ENCODE measurements at regions not wholly inside any gene's neighbourhood (a gene's known extent, or its start where the extent isn't known, plus 50 kb on each side); places are given as distances from the start of the nearest gene placed in this dataset.

- CTCF ChIA-PET: no interaction called here
Measured at GRCh38 chr5:159478950-159479349, 148.7 kb upstream of the IL12B start.

GRCh38 chr5:159480849-159481248 lies 150.6 kb upstream of the IL12B start:
- POLR2A ChIA-PET: no interaction called here

More at GRCh38 chr5:159478950-159479349, 148.7 kb upstream of the IL12B start:
- Histone ChIP-seq H3K4me3 (ENCODE audit: low read length) (no peak overlapping the region), H3K27ac (ENCODE audit: low read depth, low read length) (no peak overlapping the region), H3K27me3 (ENCODE audit: control insufficient read depth in 2 of 2, insufficient read depth in 2 of 2, low read length in 2 of 2) (no peaks in the 10 kb centered on the region), H3K4me1 (ENCODE audit: control insufficient read depth in 2 of 2, insufficient read depth in 2 of 2, low read length in 2 of 2) (peaks cover 3 to 4% of the 10 kb centered on the region in 2 donors), H3K36me3 (ENCODE audit: control insufficient read depth in 2 of 3, insufficient read depth in 3 of 3, low read length in 3 of 3) (no peaks in the 10 kb centered on the region), H3K9me3 (ENCODE audit: control insufficient read depth in 2 of 3, low read length in 3 of 3) (peaks cover 0 to 10% (median 0%) of the 10 kb centered on the region in 3 experiments)
- H3K4me1 Mint-ChIP-seq: peaks cover 9 to 20% (median 11%) of the 10 kb centered on the region in 7 donors
- H3K36me3 Mint-ChIP-seq: peaks cover 4 to 12% (median 9%) of the 10 kb centered on the region in 5 donors
- intact Hi-C loops (cut with micrococcal nuclease): no loop called here
- H3K9me3 Mint-ChIP-seq: peaks cover 8 to 32% (median 16%) of the 10 kb centered on the region in 11 donors
- POLR2A ChIA-PET: no interaction called here
- H3K27ac Mint-ChIP-seq: no peak overlapping the region
- DNase-seq (peak in 4 of 9 donors; percentile 1 to 10 (median 6)), ATAC-seq (no peak)
- H3K4me3 Mint-ChIP-seq: peak overlapping the region in 7 of 10 donors; percentile 5 to 44 (median 25)
- H3K27me3 Mint-ChIP-seq: peaks cover 0 to 62% (median 7%) of the 10 kb centered on the region in 5 donors

GRCh38 chr5:159481751-159482150 lies 151.5 kb upstream of the IL12B start:
- Histone ChIP-seq H3K4me1 (ENCODE audit: control insufficient read depth in 2 of 2, insufficient read depth in 2 of 2, low read length in 2 of 2) (peaks cover 3 to 4% of the 10 kb centered on the region in 2 donors), H3K9me3 (ENCODE audit: control insufficient read depth in 2 of 3, low read length in 3 of 3) (no peaks in the 10 kb centered on the region), H3K27me3 (ENCODE audit: control insufficient read depth in 2 of 2, insufficient read depth in 2 of 2, low read length in 2 of 2) (no peaks in the 10 kb centered on the region), H3K36me3 (ENCODE audit: control insufficient read depth in 2 of 3, insufficient read depth in 3 of 3, low read length in 3 of 3) (no peaks in the 10 kb centered on the region), H3K4me3 (ENCODE audit: low read length) (no peak overlapping the region), H3K27ac (ENCODE audit: low read depth, low read length) (no peak overlapping the region)
- DNase-seq: no peak
- Mint-ChIP-seq H3K4me1 (peaks cover 9 to 20% (median 11%) of the 10 kb centered on the region in 7 donors), H3K27ac (no peak overlapping the region), H3K36me3 (peaks cover 0 to 6% (median 0%) of the 10 kb centered on the region in 5 donors), H3K27me3 (peaks cover 0 to 53% (median 7%) of the 10 kb centered on the region in 5 donors), H3K9me3 (peaks cover 0 to 8% (median 0%) of the 10 kb centered on the region in 11 donors), H3K4me3 (no peak overlapping the region)
- ChIA-PET POLR2A (no interaction called here), CTCF (no interaction called here)
- ATAC-seq: no peak
- intact Hi-C loops (cut with micrococcal nuclease): no loop called here

More at GRCh38 chr5:159480849-159481248, 150.6 kb upstream of the IL12B start:
- CTCF ChIA-PET: no interaction called here
- Histone ChIP-seq H3K9me3 (ENCODE audit: control insufficient read depth in 2 of 3, low read length in 3 of 3) (peaks cover 0 to 3% (median 0%) of the 10 kb centered on the region in 3 experiments), H3K4me1 (ENCODE audit: control insufficient read depth in 2 of 2, insufficient read depth in 2 of 2, low read length in 2 of 2) (peaks cover 3 to 4% of the 10 kb centered on the region in 2 donors), H3K27me3 (ENCODE audit: control insufficient read depth in 2 of 2, insufficient read depth in 2 of 2, low read length in 2 of 2) (no peaks in the 10 kb centered on the region), H3K27ac (ENCODE audit: low read depth, low read length) (no peak overlapping the region), H3K36me3 (ENCODE audit: control insufficient read depth in 2 of 3, insufficient read depth in 3 of 3, low read length in 3 of 3) (no peaks in the 10 kb centered on the region), H3K4me3 (ENCODE audit: low read length) (no peak overlapping the region)
- Mint-ChIP-seq H3K36me3 (peaks cover 0 to 12% (median 3%) of the 10 kb centered on the region in 5 donors), H3K27me3 (peaks cover 0 to 58% (median 7%) of the 10 kb centered on the region in 5 donors), H3K4me3 (no peak overlapping the region), H3K4me1 (peaks cover 9 to 20% (median 11%) of the 10 kb centered on the region in 7 donors), H3K27ac (peak overlapping the region in 1 of 9 donors; percentile 34), H3K9me3 (peaks cover 0 to 17% (median 7%) of the 10 kb centered on the region in 11 donors)
- DNase-seq (no peak), ATAC-seq (no peak)
- intact Hi-C loops (cut with micrococcal nuclease): no loop called here

- H3K4me1 Mint-ChIP-seq: no peaks in the 10 kb centered on the region
- POLR2A ChIA-PET: interaction anchor here (0.6 kb wide), 1 partner anchor 613 kb away, joined by 3 read pairs; no protein-coding TSS in a partner anchor
- no peak overlapping the region for H3K27ac ChIP-seq (ENCODE audit: low read depth, low read length)
- H3K27ac Mint-ChIP-seq: no peak overlapping the region
- H3K36me3 Mint-ChIP-seq: peaks cover 0 to 6% (median 0%) of the 10 kb centered on the region in 5 donors
- H3K9me3 Mint-ChIP-seq: peaks cover 0 to 8% (median 0%) of the 10 kb centered on the region in 11 donors
- H3K4me3 Mint-ChIP-seq: no peak overlapping the region
- H3K27me3 Mint-ChIP-seq: peaks cover 0 to 30% (median 3%) of the 10 kb centered on the region in 5 donors
- H3K36me3 ChIP-seq (ENCODE audit: control insufficient read depth in 2 of 3, insufficient read depth in 3 of 3, low read length in 3 of 3): no peaks in the 10 kb centered on the region
- no peaks in the 10 kb centered on the region for H3K27me3 ChIP-seq (ENCODE audit: control insufficient read depth in 2 of 2, insufficient read depth in 2 of 2, low read length in 2 of 2)
- no peaks in the 10 kb centered on the region for H3K9me3 ChIP-seq (ENCODE audit: control insufficient read depth in 2 of 3, low read length in 3 of 3)
- CTCF ChIA-PET: no interaction called here
- intact Hi-C loops (cut with micrococcal nuclease): no loop called here
- no peak for ATAC-seq
- no peak for DNase-seq
- H3K4me1 ChIP-seq (ENCODE audit: control insufficient read depth in 2 of 2, insufficient read depth in 2 of 2, low read length in 2 of 2): no peaks in the 10 kb centered on the region
- no peak overlapping the region for H3K4me3 ChIP-seq (ENCODE audit: low read length)
Measured at GRCh38 chr5:159486836-159487235, 156.5 kb upstream of the IL12B start.

- H3K4me3 ChIP-seq (ENCODE audit: low read length): no peak overlapping the region
- Mint-ChIP-seq H3K4me1 (no peaks in the 10 kb centered on the region), H3K36me3 (peaks cover 0 to 6% (median 0%) of the 10 kb centered on the region in 5 donors), H3K27ac (no peak overlapping the region), H3K9me3 (peaks cover 0 to 8% (median 0%) of the 10 kb centered on the region in 11 donors), H3K27me3 (peaks cover 0 to 23% (median 0%) of the 10 kb centered on the region in 5 donors), H3K4me3 (no peak overlapping the region)
- H3K4me1 ChIP-seq (ENCODE audit: control insufficient read depth in 2 of 2, insufficient read depth in 2 of 2, low read length in 2 of 2): no peaks in the 10 kb centered on the region
- no peak overlapping the region for H3K27ac ChIP-seq (ENCODE audit: low read depth, low read length)
- H3K36me3 ChIP-seq (ENCODE audit: control insufficient read depth in 2 of 3, insufficient read depth in 3 of 3, low read length in 3 of 3): no peaks in the 10 kb centered on the region
- intact Hi-C loops (cut with micrococcal nuclease): no loop called here
- DNase-seq: no peak
- ChIA-PET CTCF (no interaction called here), POLR2A (no interaction called here)
- ATAC-seq: no peak
- no peaks in the 10 kb centered on the region for H3K27me3 ChIP-seq (ENCODE audit: control insufficient read depth in 2 of 2, insufficient read depth in 2 of 2, low read length in 2 of 2)
- H3K9me3 ChIP-seq (ENCODE audit: control insufficient read depth in 2 of 3, low read length in 3 of 3): no peaks in the 10 kb centered on the region
Measured at GRCh38 chr5:159488516-159488915, 158.2 kb upstream of the IL12B start.

GRCh38 chr5:159489779-159490178 lies 159.5 kb upstream of the IL12B start:
- Histone ChIP-seq H3K27ac (ENCODE audit: low read depth, low read length) (no peak overlapping the region), H3K27me3 (ENCODE audit: control insufficient read depth in 2 of 2, insufficient read depth in 2 of 2, low read length in 2 of 2) (no peaks in the 10 kb centered on the region), H3K9me3 (ENCODE audit: control insufficient read depth in 2 of 3, low read length in 3 of 3) (no peaks in the 10 kb centered on the region), H3K4me1 (ENCODE audit: control insufficient read depth in 2 of 2, insufficient read depth in 2 of 2, low read length in 2 of 2) (no peaks in the 10 kb centered on the region), H3K36me3 (ENCODE audit: control insufficient read depth in 2 of 3, insufficient read depth in 3 of 3, low read length in 3 of 3) (no peaks in the 10 kb centered on the region), H3K4me3 (ENCODE audit: low read length) (no peak overlapping the region)
- peaks cover 0 to 2% (median 0%) of the 10 kb centered on the region in 11 donors for H3K9me3 Mint-ChIP-seq
- CTCF ChIA-PET: no interaction called here
- intact Hi-C loops (cut with micrococcal nuclease): no loop called here
- peaks cover 0 to 2% (median 0%) of the 10 kb centered on the region in 5 donors for H3K36me3 Mint-ChIP-seq
- peaks cover 0 to 21% (median 5%) of the 10 kb centered on the region in 5 donors for H3K27me3 Mint-ChIP-seq
- DNase-seq (no peak), ATAC-seq (no peak)
- H3K4me1 Mint-ChIP-seq: no peaks in the 10 kb centered on the region
- H3K27ac Mint-ChIP-seq: no peak overlapping the region
- POLR2A ChIA-PET: no interaction called here
- no peak overlapping the region for H3K4me3 Mint-ChIP-seq

GRCh38 chr5:159490507-159490906 lies 160.2 kb upstream of the IL12B start:
- H3K4me1 ChIP-seq (ENCODE audit: control insufficient read depth in 2 of 2, insufficient read depth in 2 of 2, low read length in 2 of 2): no peaks in the 10 kb centered on the region
- H3K27me3 Mint-ChIP-seq: peaks cover 0 to 23% (median 5%) of the 10 kb centered on the region in 5 donors
- H3K36me3 Mint-ChIP-seq: no peaks in the 10 kb centered on the region
- no peak overlapping the region for H3K27ac Mint-ChIP-seq
- H3K27ac ChIP-seq (ENCODE audit: low read depth, low read length): no peak overlapping the region
- DNase-seq: no peak
- no peaks in the 10 kb centered on the region for H3K4me1 Mint-ChIP-seq
- POLR2A ChIA-PET: no interaction called here
- no peak for ATAC-seq
- no peak overlapping the region for H3K4me3 Mint-ChIP-seq
- CTCF ChIA-PET: interaction anchor here (0.7 kb wide), 1 partner anchor 1690 kb away, joined by 3 read pairs; no protein-coding TSS in a partner anchor
- H3K4me3 ChIP-seq (ENCODE audit: low read length): no peak overlapping the region
- intact Hi-C loops (cut with micrococcal nuclease): no loop called here
- H3K9me3 Mint-ChIP-seq: peaks cover 0 to 2% (median 0%) of the 10 kb centered on the region in 11 donors
- no peaks in the 10 kb centered on the region for H3K27me3 ChIP-seq (ENCODE audit: control insufficient read depth in 2 of 2, insufficient read depth in 2 of 2, low read length in 2 of 2)
- H3K9me3 ChIP-seq (ENCODE audit: control insufficient read depth in 2 of 3, low read length in 3 of 3): no peaks in the 10 kb centered on the region
- no peaks in the 10 kb centered on the region for H3K36me3 ChIP-seq (ENCODE audit: control insufficient read depth in 2 of 3, insufficient read depth in 3 of 3, low read length in 3 of 3)
